HCT116 (cell line): ENCODE measurements at regions not wholly inside any gene's neighbourhood (a gene's known extent, or its start where the extent isn't known, plus 50 kb on each side); places are given as distances from the start of the nearest gene placed in this dataset.
"Not testable (repeated sequence)": the region's sequence is repeated elsewhere in the genome, so short reads cannot be mapped to it uniquely, and the experiment has no call there.

Experiments
- CTCF ChIP-seq, 3 experiments: fragments of 200-600 bp in 1 of 3; sonication (generic) in 1 of 3; IDR thresholded peaks in 2 of 3; conservative IDR thresholded peaks in 1 of 3; 2 replicates each; pipeline ENCODE4 v1.5.1; 2012 to 2017; ENCODE audit warnings: low read depth in 2 of 3, low read length in 2 of 3, antibody characterized with exemption in 1 of 3, borderline replicate concordance in 1 of 3, control low read depth in 1 of 3, mild to moderate bottlenecking in 1 of 3, mixed read lengths in 1 of 3, mixed run types in 1 of 3, moderate library complexity in 1 of 3; ENCODE audit not compliant: insufficient read depth in 1 of 3
- POLR2AphosphoS5 ChIP-seq: IDR thresholded peaks from 2 replicates; pipeline ENCODE4 v1.6.1; 2011; ENCODE audit warnings: mild to moderate bottlenecking, low read depth, low read length, moderate library complexity
- REST ChIP-seq: IDR thresholded peaks from 2 replicates; pipeline ENCODE4 v1.6.1; 2012; ENCODE audit warnings: low read depth
- ZNF274 ChIP-seq: fragments of 200-500 bp; sonication (Bioruptor generic); IDR thresholded peaks from 2 replicates; pipeline ENCODE4 v1.6.1; 2014; ENCODE audit warnings: mild to moderate bottlenecking, low read depth, low read length, inconsistent platforms

- TF ChIP-seq POLR2AphosphoS5; CTCF (IDR thresholded peaks at IDR 0.05 in 2 of 3, conservative IDR thresholded peaks at IDR 0.05 in 1 of 3; ENCODE audit: borderline replicate concordance in 1 of 3, insufficient read depth in 1 of 3, low read depth in 2 of 3, low read length in 2 of 3); REST; ZNF274: not testable (repeated sequence)
These were observed 116.0 kb upstream of the VOPP1 start for GRCh38 chr7:55688261-55688660.
